ENCODE measurements at regions not wholly inside any gene's neighbourhood (a gene's known extent, or its start where the extent isn't known, plus 50 kb on each side); places are given as distances from the start of the nearest gene placed in this dataset.

DNA sequence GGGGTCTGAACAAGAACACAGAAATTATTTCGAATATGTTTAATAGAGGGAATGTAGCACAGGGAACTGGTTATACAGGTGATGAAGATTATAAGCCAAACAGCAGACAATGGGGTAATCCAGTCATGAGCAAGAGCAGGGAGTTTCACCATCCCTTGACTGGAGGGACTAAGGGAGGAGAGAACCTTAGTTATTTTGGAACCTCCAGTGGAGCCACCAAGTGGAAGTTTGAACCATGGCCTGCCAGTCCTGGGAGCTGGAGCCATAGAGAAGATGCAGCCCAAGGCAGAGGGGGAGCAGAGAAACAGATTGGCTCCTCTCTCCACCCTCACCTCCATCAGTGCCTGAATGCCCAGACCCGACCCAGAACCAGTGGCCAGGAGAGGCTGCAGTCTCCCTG is 264.6 kb upstream of the RASGEF1B start:
- TF ChIP-seq, protein P1, sequence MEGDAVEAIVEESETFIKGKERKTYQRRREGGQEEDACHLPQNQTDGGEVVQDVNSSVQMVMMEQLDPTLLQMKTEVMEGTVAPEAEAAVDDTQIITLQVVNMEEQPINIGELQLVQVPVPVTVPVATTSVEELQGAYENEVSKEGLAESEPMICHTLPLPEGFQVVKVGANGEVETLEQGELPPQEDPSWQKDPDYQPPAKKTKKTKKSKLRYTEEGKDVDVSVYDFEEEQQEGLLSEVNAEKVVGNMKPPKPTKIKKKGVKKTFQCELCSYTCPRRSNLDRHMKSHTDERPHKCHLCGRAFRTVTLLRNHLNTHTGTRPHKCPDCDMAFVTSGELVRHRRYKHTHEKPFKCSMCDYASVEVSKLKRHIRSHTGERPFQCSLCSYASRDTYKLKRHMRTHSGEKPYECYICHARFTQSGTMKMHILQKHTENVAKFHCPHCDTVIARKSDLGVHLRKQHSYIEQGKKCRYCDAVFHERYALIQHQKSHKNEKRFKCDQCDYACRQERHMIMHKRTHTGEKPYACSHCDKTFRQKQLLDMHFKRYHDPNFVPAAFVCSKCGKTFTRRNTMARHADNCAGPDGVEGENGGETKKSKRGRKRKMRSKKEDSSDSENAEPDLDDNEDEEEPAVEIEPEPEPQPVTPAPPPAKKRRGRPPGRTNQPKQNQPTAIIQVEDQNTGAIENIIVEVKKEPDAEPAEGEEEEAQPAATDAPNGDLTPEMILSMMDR (IDR thresholded peaks at IDR 0.05), result no peak
- TF ChIP-seq EZH2 (IDR thresholded peaks at IDR 0.05), result no peak
- no peak for TF ChIP-seq EZH2phosphoT487 (IDR thresholded peaks at IDR 0.05)

Measured in neural progenitor cell (in vitro differentiated cells).